Immature natural killer cell (primary cell): ENCODE measurements at regions not wholly inside any gene's neighbourhood (a gene's known extent, or its start where the extent isn't known, plus 50 kb on each side); places are given as distances from the start of the nearest gene placed in this dataset.

Source experiments
- DNase-seq, 3 donors: peaks; one replicate each; pipeline ENCODE4 v3.0.0; 2022; ENCODE audit warnings: mixed read lengths in 1 of 3
- H3K27ac Mint-ChIP-seq, 6 donors: one replicate each; pipeline ENCODE4 v1.8.0; 2020; ENCODE audit warnings: mixed read lengths in 6 of 6, mild to moderate bottlenecking in 5 of 6, inconsistent platforms in 4 of 6, moderate library complexity in 3 of 6
- H3K27me3 Mint-ChIP-seq, 3 donors: one replicate each; pipeline ENCODE4 v1.8.0; 2020 to 2021; ENCODE audit warnings: low read depth in 3 of 3, mild to moderate bottlenecking in 3 of 3, mixed read lengths in 3 of 3, moderate library complexity in 3 of 3, inconsistent platforms in 1 of 3
- H3K36me3 Mint-ChIP-seq, 3 donors: one replicate each; pipeline ENCODE4 v1.8.0; 2020; ENCODE audit warnings: mixed read lengths in 3 of 3, inconsistent platforms in 2 of 3, mild to moderate bottlenecking in 2 of 3
- H3K4me1 Mint-ChIP-seq, 2 donors: one replicate each; pipeline ENCODE4 v1.8.0; 2020; ENCODE audit warnings: inconsistent platforms in 2 of 2, mild to moderate bottlenecking in 2 of 2, mixed read lengths in 2 of 2, moderate library complexity in 1 of 2
- H3K4me3 Mint-ChIP-seq, 5 donors: one replicate each; pipeline ENCODE4 v1.8.0; 2020; ENCODE audit warnings: mild to moderate bottlenecking in 5 of 5, mixed read lengths in 5 of 5, inconsistent platforms in 3 of 5, moderate library complexity in 3 of 5
- H3K9me3 Mint-ChIP-seq, 6 donors: one replicate each; pipeline ENCODE4 v1.8.0; 2020; ENCODE audit warnings: mild to moderate bottlenecking in 6 of 6, mixed read lengths in 6 of 6, inconsistent platforms in 4 of 6, moderate library complexity in 3 of 6

DNA sequence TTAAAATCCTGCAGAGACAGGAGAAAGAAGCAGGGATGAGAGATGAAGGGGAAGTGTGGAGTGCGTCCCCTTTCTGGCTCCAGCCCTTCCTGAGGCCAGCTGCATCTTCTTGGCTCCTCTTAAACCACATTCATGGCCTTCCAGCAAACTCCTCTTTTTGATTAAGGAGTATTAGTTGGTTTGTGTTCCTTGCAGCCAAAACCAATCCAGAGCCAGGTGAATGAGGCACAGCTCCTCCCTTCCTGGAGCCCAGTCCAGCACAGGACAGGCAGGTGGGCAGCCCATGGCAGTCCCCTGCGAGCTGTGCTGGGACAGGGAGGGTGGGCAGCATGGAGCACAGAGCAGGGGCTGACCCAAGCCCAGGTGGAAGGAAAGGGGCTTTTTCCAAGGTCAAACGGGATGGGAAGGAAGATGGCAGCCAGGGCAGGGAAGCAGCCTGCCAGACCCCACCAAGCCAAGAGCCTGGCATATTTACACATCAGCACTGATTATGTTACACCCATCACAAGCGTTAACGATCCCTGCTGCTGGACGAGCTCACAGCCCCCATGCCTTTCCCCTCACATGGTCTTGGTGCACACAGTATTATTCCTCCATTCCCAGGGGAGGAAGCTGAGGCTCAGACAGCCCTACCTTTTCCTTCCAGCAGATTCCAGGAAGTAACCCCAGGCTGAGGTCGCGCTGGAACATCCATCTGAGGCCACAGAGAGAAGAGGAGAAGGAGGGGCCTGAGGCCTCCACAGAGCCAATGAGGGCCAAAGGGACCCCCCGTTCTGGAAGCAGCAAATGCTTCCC, 175.6 kb downstream of the SMAD6 start:
- H3K4me3 Mint-ChIP-seq: no peak overlapping the region
- H3K36me3 Mint-ChIP-seq: no peaks in the 10 kb centered on the region
- no peak for DNase-seq
- peaks cover 0 to 4% (median 0%) of the 10 kb centered on the region in 6 donors for H3K9me3 Mint-ChIP-seq
- H3K4me1 Mint-ChIP-seq: no peaks in the 10 kb centered on the region
- peaks cover 5 to 8% (median 7%) of the 10 kb centered on the region in 3 donors for H3K27me3 Mint-ChIP-seq
- H3K27ac Mint-ChIP-seq: no peak overlapping the region

DNA sequence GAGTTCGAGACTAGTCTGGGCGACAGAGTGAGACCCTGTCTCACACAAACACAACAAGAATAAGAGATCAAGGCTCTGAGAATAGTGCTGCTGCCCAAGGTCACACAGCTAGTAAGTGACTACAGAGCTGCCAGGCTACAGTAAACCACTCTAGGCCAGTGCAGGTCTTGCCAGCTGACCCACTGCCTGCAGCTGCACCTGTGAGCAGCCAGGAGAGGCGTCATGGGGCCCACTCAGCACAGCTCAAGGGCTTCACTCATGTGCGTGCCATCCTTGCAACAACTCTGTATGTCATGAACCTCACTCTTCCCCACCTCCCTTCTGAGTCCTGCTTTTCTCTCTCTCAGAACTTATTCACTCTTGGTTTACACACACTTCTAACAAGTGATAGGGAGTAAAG, 176.7 kb downstream of the SMAD6 start:
- no peaks in the 10 kb centered on the region for H3K4me1 Mint-ChIP-seq
- no peak overlapping the region for H3K27ac Mint-ChIP-seq
- no peaks in the 10 kb centered on the region for H3K36me3 Mint-ChIP-seq
- H3K27me3 Mint-ChIP-seq: peaks cover 5 to 8% (median 5%) of the 10 kb centered on the region in 3 donors
- H3K9me3 Mint-ChIP-seq: peaks cover 0 to 4% (median 0%) of the 10 kb centered on the region in 6 donors
- no peak overlapping the region for H3K4me3 Mint-ChIP-seq
- no peak for DNase-seq

DNA sequence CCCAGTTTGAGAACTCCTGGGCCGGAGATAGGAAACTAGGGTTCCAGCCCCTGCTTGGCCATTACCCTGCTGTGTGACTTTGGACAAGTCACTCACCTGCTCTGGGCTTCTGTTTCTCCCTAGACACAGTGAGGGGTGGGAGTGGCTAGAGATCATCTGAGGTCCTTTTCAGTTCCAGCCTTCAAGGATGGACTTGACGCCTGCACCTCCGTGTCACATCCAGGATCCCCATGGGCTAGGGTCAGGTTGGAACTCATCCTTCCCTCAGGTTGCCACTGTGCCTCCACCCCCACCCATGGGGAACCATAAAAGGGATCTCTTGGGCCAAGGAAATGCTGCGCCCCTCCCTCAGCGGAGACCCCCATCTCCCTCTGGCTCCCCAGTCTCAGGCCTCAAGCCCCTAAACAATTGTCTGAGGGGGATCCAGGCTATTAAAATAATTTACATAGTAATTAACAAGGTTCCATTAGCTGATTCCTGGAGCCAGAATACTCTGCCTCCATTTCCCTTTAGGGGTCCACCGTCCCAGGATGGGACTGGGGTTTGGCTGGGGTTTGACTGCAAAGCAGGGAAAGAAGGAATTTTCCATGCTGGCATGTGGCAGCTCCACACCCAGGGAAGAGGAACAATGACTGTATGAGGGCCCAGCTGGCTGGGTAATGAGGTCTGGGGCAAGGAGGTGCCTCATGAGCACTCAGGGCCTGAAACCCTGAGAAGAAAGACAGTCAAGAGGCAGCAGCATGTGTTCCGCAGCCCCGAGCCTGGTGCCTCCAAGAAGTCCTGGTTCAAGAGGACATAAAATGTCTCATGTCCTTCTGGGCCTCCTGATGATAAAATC, 177.7 kb downstream of the SMAD6 start:
- no peaks in the 10 kb centered on the region for H3K36me3 Mint-ChIP-seq
- H3K27me3 Mint-ChIP-seq: peaks cover 2 to 5% (median 4%) of the 10 kb centered on the region in 3 donors
- no peak overlapping the region for H3K4me3 Mint-ChIP-seq
- H3K9me3 Mint-ChIP-seq: peaks cover 0 to 2% (median 0%) of the 10 kb centered on the region in 6 donors
- no peak overlapping the region for H3K27ac Mint-ChIP-seq
- no peaks in the 10 kb centered on the region for H3K4me1 Mint-ChIP-seq
- no peak for DNase-seq

DNA sequence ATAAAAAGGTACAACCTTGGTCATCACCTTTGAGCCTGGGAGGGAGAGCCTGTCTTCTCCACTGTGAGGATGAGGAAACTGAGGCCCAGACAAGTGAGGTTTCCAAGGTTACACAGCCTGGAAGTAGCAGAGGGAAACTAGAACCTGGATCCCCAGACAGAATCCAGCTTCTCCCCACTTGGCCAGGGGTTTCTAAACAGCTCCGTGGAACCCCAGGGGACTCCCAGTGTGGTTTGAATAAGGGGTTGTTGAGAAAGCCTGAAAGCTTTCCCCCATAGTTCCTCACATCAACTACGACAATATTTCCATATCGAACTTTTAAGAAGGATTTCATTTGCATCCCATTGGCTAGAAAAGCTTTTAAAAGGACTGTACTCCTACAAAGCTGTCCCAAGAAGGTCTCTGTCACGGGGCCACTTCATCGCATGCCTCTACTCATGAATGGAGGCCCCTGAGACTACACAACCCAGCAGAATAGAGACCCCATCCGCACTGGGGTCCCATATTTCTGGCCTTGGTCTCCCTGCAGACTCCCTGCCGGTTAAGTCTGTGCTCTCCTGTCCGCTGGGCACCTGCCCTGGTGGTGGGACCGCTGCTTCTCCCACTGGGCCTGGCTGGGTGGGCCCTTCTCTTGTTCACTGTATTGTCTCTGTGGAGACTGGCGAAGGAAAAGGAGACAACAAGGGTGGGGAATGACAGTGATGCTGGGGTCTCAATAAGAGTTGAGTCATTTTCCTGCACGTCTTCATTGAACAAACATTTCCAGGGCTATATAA, 178.5 kb downstream of the SMAD6 start:
- Mint-ChIP-seq H3K36me3 (no peaks in the 10 kb centered on the region), H3K27me3 (peaks cover 2 to 5% (median 4%) of the 10 kb centered on the region in 3 donors), H3K4me3 (no peak overlapping the region), H3K4me1 (no peaks in the 10 kb centered on the region), H3K27ac (no peak overlapping the region), H3K9me3 (peaks cover 0 to 2% (median 0%) of the 10 kb centered on the region in 6 donors)
- DNase-seq: no peak

DNA sequence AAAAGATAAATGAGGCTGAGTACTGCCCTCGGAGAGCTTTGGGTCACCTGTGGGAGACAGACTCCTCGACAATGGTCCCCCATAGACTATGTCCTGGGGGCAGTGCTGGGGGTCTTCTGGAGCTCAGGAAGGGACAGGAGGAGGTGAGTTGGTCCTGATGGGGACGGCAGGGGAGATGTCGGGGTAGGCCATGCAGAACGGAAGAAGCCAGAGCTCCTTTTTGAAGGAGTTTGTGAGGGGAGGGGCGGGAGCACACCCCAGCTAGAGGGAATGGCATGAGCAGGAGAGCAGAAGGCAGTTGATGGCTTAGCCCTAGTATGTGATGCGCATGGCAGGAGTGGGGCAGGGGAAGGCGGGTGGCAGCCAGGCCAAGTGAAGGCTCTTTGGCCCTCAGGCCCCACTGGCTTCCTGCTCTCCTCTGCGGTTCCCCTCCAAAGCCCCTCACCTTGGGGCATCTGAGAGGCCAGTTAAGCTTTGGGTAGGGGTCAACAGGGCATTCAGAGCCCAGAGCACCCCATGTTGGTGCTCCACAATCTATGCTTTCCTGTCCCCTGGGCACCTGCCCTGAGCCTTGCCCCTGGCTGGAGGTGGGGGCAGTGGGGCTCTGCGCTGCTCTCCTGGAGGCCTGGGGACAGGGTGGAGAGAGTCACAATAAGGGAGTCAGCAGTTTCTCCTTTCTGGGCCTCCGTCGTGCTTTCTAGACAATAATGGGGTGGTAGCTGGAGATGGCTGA, 179.3 kb downstream of the SMAD6 start:
- no peak overlapping the region for H3K4me3 Mint-ChIP-seq
- H3K9me3 Mint-ChIP-seq: peaks cover 0 to 2% (median 0%) of the 10 kb centered on the region in 6 donors
- no peak for DNase-seq
- H3K27ac Mint-ChIP-seq: no peak overlapping the region
- no peaks in the 10 kb centered on the region for H3K36me3 Mint-ChIP-seq
- peaks cover 2 to 6% (median 5%) of the 10 kb centered on the region in 3 donors for H3K27me3 Mint-ChIP-seq
- H3K4me1 Mint-ChIP-seq: no peaks in the 10 kb centered on the region

DNA sequence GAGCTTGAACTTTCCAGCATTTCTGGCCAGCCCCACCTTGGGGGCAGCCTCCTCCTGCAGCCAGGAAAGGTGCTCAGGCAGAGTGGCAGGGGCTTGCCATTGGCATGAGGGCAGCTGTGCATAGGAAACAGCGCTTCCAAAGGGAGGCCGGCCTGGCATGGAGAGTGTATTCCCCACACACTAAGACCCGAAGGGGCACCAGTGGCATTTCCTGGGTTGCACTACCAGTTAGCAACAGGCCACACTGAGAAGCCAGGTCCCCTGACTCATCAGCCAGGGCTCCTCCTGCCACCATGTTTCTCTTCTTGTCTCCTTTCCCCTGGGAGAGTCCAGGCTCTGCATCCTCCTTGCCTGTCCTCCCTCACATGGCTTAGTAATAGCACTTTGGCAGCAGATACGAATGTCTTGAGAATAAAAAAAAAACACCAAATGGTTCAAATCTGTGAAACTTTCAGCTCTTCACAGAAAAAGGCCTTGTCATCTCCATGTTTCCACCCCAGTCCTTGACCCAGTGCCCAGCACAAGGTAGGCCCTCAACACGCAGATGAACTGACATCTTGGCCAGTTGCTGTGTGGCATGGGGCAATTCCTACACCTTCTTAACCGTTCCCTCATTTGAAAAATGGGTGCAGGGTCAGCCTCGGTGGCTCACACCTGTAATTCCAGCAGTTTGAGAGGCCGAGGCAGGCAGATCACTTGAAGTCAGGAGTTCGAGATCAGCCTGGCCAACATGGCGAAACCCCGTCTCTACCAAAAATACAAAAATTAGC, 180.4 kb downstream of the SMAD6 start:
- no peaks in the 10 kb centered on the region for H3K4me1 Mint-ChIP-seq
- DNase-seq: no peak
- H3K4me3 Mint-ChIP-seq: no peak overlapping the region
- peaks cover 0 to 2% (median 0%) of the 10 kb centered on the region in 6 donors for H3K9me3 Mint-ChIP-seq
- no peaks in the 10 kb centered on the region for H3K36me3 Mint-ChIP-seq
- H3K27me3 Mint-ChIP-seq: peaks cover 2 to 6% (median 5%) of the 10 kb centered on the region in 3 donors
- H3K27ac Mint-ChIP-seq: peak overlapping the region in 1 of 6 donors; percentile 37

DNA sequence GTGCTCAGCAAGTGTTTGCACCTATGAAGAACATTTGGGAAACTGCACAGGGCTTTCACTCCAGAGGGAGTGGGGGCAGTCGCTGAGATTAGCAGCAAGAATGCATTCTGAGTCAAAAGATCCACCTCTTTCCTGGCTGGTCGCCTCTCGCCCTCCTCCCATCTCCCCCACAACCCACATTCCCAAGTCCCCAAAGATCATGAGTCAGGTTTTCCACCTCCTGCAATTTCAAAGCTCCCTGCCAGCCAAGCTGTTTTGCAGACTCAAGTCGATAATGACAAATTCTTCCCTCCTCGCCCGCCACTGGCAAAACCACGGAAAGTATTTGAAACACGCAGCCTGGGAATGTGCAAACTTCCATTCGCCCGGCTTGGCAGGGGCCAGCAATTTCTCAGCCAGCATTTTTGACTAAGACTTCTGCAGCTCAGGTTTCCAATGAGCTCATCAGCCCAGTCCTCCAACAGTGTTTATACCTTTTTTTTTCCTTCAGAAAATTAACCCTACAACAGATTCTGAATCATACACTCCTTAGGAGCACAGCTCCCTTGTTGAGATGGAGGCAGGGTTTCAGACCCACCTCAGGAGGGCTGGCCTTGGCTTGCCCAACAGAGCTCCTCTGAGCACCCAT, 181.4 kb downstream of the SMAD6 start:
- Mint-ChIP-seq H3K9me3 (peaks cover 0 to 2% (median 0%) of the 10 kb centered on the region in 6 donors), H3K4me1 (no peaks in the 10 kb centered on the region), H3K36me3 (no peaks in the 10 kb centered on the region), H3K27ac (no peak overlapping the region), H3K4me3 (no peak overlapping the region), H3K27me3 (peaks cover 2 to 6% (median 6%) of the 10 kb centered on the region in 3 donors)
- no peak for DNase-seq

DNA sequence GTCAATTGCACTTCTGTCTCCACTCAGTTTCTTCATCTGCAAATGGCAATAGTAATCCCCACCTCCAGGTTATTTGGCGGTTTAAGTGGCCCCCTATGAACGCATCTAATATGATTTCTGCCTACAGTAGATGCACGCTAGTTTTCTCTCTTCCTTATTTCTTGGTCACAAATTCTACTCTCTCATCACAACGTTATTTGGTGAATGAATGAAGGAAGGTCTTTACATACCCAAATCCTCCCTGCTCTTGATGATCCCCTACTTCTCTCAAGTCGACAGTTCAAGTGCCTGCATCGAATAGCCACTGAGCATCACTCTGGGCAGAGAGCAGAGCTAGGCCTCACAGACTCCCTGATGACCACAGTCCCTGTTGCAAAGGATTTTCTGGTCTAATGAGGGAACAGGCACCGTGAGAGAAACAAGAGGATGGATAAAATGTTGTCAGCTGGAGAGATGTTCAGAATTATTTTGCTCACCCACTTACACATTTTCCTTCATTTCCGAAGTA, 181.2 kb upstream of the SMAD3 start:
- Mint-ChIP-seq H3K4me1 (no peaks in the 10 kb centered on the region), H3K27ac (no peak overlapping the region), H3K36me3 (no peaks in the 10 kb centered on the region), H3K9me3 (peaks cover 0 to 2% (median 0%) of the 10 kb centered on the region in 6 donors), H3K4me3 (no peak overlapping the region), H3K27me3 (peaks cover 2 to 6% (median 5%) of the 10 kb centered on the region in 3 donors)
- DNase-seq: no peak

DNA sequence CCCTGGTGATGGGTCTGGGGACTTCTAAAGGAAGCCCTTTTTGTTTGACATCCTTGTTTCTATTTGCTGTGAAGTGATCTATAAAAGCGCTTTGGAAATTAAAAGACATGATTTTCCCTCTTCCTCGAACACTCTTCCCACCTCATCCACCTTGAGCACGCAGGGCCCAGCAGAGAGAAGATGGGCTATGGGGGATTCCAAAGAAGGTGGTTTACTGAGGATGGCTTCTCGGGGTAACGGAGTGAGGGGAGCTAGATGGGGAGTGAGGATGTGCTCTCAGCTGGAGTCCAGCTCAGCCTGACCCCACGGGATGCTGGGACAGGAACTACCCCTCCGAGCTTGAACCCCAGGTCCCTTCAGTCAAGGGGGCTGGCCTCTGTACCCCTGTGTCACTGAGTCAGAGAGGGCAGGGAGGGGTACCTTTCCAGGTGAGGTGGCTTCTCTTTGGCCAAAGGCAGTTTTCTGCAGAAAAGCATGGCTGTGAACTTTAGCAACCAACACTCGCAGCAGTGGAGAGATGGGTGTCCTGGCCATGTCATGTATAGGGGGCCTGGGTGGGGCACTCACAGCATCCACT, 180.7 kb upstream of the SMAD3 start:
- Mint-ChIP-seq H3K27ac (no peak overlapping the region), H3K9me3 (peaks cover 0 to 2% (median 0%) of the 10 kb centered on the region in 6 donors), H3K36me3 (no peaks in the 10 kb centered on the region), H3K4me3 (no peak overlapping the region), H3K4me1 (no peaks in the 10 kb centered on the region), H3K27me3 (peaks cover under 1 to 6% (median 2%) of the 10 kb centered on the region in 3 donors)
- no peak for DNase-seq

DNA sequence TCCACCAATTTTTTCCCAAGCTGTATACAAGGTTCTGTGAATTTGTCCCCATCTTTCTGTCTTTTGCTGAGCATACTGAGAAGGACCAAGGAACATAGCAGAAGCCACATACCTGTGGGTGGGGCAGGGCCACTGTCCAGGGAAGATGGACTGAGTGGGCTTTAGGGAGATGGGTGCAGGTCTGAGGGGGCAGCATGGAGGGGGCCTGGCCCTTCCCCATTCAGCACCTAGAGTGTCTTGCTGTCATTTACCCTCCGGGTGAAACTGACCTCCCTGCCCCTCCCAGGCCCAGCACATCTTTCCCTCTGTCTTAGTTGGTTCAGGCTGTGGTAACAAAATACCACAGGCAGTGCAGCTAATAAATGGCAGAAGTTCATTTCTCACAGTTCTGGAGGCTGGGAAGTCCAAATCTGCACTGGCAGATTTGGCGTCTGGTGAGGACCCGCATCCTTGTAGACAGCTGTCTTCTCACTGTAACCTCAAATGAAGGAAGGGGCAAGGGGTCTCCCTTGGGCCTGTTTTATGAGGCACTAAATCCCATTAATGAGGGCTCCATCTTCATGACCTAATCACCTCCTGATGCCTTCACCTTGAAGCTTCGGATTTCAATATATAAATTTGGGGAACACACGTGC, 180.0 kb upstream of the SMAD3 start:
- Mint-ChIP-seq H3K27me3 (peaks cover 2 to 6% (median 4%) of the 10 kb centered on the region in 3 donors), H3K4me1 (no peaks in the 10 kb centered on the region), H3K9me3 (peaks cover 0 to 2% (median 0%) of the 10 kb centered on the region in 6 donors), H3K27ac (no peak overlapping the region), H3K4me3 (no peak overlapping the region), H3K36me3 (no peaks in the 10 kb centered on the region)
- DNase-seq: no peak

DNA sequence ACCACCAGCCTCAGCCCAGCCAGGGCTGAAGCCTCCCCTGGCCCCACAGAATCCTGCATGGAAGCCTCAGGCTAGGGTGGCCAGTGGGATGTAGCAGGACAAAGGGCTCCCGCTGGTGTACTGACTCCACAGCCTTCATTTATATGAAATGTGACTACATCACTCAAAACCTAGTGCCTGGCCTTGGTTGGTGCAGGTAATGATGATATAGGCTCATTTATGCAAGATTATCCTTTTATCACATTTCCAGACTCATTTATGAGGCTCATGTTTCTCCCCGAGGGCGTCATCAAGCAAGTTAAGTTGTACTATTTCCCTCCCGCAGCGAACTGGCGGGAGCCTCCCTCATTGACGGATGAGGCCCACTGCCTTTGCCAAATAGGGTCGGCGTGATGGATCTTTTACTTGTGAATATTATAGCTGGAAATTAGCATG, 179.1 kb upstream of the SMAD3 start:
- H3K36me3 Mint-ChIP-seq: no peaks in the 10 kb centered on the region
- no peak overlapping the region for H3K27ac Mint-ChIP-seq
- no peak overlapping the region for H3K4me3 Mint-ChIP-seq
- no peaks in the 10 kb centered on the region for H3K4me1 Mint-ChIP-seq
- peaks cover 2 to 4% (median 2%) of the 10 kb centered on the region in 3 donors for H3K27me3 Mint-ChIP-seq
- H3K9me3 Mint-ChIP-seq: no peaks in the 10 kb centered on the region
- no peak for DNase-seq
